Ovary (tissue), 3 donors: ENCODE measurements at regions not wholly inside any gene's neighbourhood (a gene's known extent, or its start where the extent isn't known, plus 50 kb on each side); places are given as distances from the start of the nearest gene placed in this dataset.

Source experiments
- CTCF ChIP-seq, 3 donors: fragments of 450-650 bp in 2 of 3; fragments of 200-600 bp in 1 of 3; IDR thresholded peaks; one replicate each; pipeline versions ENCODE4 v1.5.1 to v1.8.0; 2016 to 2022; ENCODE audit warnings: antibody characterized with exemption in 3 of 3, mild to moderate bottlenecking in 1 of 3
- POLR2A ChIP-seq: fragments of 450-650 bp; IDR thresholded peaks from one replicate; pipeline ENCODE4 v1.6.1; 2017; ENCODE audit warnings: antibody characterized with exemption, mild to moderate bottlenecking, moderate library complexity
- donor health status: DM: no; HTN: no; CAD: no.

- TF ChIP-seq CTCF (IDR thresholded peaks at IDR 0.05): no peak
- no peak for TF ChIP-seq POLR2A
Observed at GRCh38 chr2:15756882-15757819, 165.5 kb downstream of the DDX1 start.
